Neural crest cell (in vitro differentiated cells): ENCODE measurements at regions not wholly inside any gene's neighbourhood (a gene's known extent, or its start where the extent isn't known, plus 50 kb on each side); places are given as distances from the start of the nearest gene placed in this dataset.

Experiments used
- DNase-seq: peaks from one replicate; pipeline ENCODE4 v3.0.0; 2021; ENCODE audit warnings: low read depth, mixed read lengths, low spot score
- H3K27ac Mint-ChIP-seq: one replicate; pipeline ENCODE4 v1.8.0; 2021; ENCODE audit warnings: mild to moderate bottlenecking, mixed read lengths; ENCODE audit not compliant: unreplicated experiment
- H3K27me3 Mint-ChIP-seq: 2 replicates; pipeline ENCODE4 v1.8.0; 2021; ENCODE audit warnings: low read depth, mild to moderate bottlenecking, mixed read lengths
- H3K36me3 Mint-ChIP-seq: 2 replicates; pipeline ENCODE4 v1.8.0; 2021; ENCODE audit warnings: low read depth, mild to moderate bottlenecking, mixed read lengths
- H3K4me1 Mint-ChIP-seq: 2 replicates; pipeline ENCODE4 v1.8.0; 2021; ENCODE audit warnings: mixed read lengths
- H3K4me3 Mint-ChIP-seq: one replicate; pipeline ENCODE4 v1.8.0; 2021; ENCODE audit warnings: mild to moderate bottlenecking, mixed read lengths
- H3K9me3 Mint-ChIP-seq: 2 replicates; pipeline ENCODE4 v1.8.0; 2021; ENCODE audit warnings: mixed read lengths
- CTCF ChIP-seq: fragments of 200-600 bp; sonication (generic); conservative IDR thresholded peaks from 2 replicates; pipeline ENCODE4 v1.5.0; 2021; ENCODE audit warnings: antibody characterized with exemption, mild to moderate bottlenecking

GRCh38 chr2:62374301-62375112 lies 131.5 kb downstream of the TMEM17 start:
- no peak for DNase-seq
- Mint-ChIP-seq H3K36me3 (peaks cover 6% of the 10 kb centered on the region), H3K27me3 (no peaks in the 10 kb centered on the region), H3K27ac (no peak overlapping the region), H3K9me3 (peaks cover 7% of the 10 kb centered on the region), H3K4me1 (peaks cover 4% of the 10 kb centered on the region), H3K4me3 (no peak overlapping the region)
- TF ChIP-seq CTCF, result no peak

GRCh38 chr2:62372824-62373223 lies 133.2 kb downstream of the TMEM17 start:
- H3K36me3 Mint-ChIP-seq, result peaks cover 6% of the 10 kb centered on the region
- H3K9me3 Mint-ChIP-seq, result peaks cover 7% of the 10 kb centered on the region
- TF ChIP-seq CTCF, result no peak
- no peak overlapping the region for H3K4me3 Mint-ChIP-seq
- H3K27me3 Mint-ChIP-seq, result no peaks in the 10 kb centered on the region
- peaks cover 4% of the 10 kb centered on the region for H3K4me1 Mint-ChIP-seq
- H3K27ac Mint-ChIP-seq, result no peak overlapping the region
- DNase-seq, result no peak

- Mint-ChIP-seq H3K27ac (no peak overlapping the region), H3K27me3 (no peaks in the 10 kb centered on the region)
- TF ChIP-seq CTCF, result no peak
Observed at GRCh38 chr2:62370321-62371250, 135.4 kb downstream of the TMEM17 start.

GRCh38 chr2:62369541-62370202 lies 136.3 kb downstream of the TMEM17 start:
- H3K4me1 Mint-ChIP-seq, result peaks cover 4% of the 10 kb centered on the region
- no peaks in the 10 kb centered on the region for H3K27me3 Mint-ChIP-seq
- H3K36me3 Mint-ChIP-seq, result peaks cover 6% of the 10 kb centered on the region
- TF ChIP-seq CTCF, result no peak
- H3K27ac Mint-ChIP-seq, result no peak overlapping the region
- no peak overlapping the region for H3K4me3 Mint-ChIP-seq
- peaks cover 4% of the 10 kb centered on the region for H3K9me3 Mint-ChIP-seq
- no peak for DNase-seq

More at GRCh38 chr2:62370321-62371250, 135.4 kb downstream of the TMEM17 start:
- no peak for DNase-seq
- no peak overlapping the region for H3K4me3 Mint-ChIP-seq
- peaks cover 6% of the 10 kb centered on the region for H3K36me3 Mint-ChIP-seq
- peaks cover 4% of the 10 kb centered on the region for H3K4me1 Mint-ChIP-seq
- H3K9me3 Mint-ChIP-seq, result peaks cover 4% of the 10 kb centered on the region

- Mint-ChIP-seq H3K4me1 (peaks cover 4% of the 10 kb centered on the region), H3K36me3 (no peaks in the 10 kb centered on the region), H3K9me3 (no peaks in the 10 kb centered on the region), H3K27ac (no peak overlapping the region), H3K4me3 (no peak overlapping the region), H3K27me3 (no peaks in the 10 kb centered on the region)
- no peak for DNase-seq
- TF ChIP-seq CTCF, result no peak
Observed at GRCh38 chr2:62364791-62365528, 141.0 kb downstream of the TMEM17 start.
